ENCODE measurements at regions not wholly inside any gene's neighbourhood (a gene's known extent, or its start where the extent isn't known, plus 50 kb on each side); places are given as distances from the start of the nearest gene placed in this dataset.

DNA sequence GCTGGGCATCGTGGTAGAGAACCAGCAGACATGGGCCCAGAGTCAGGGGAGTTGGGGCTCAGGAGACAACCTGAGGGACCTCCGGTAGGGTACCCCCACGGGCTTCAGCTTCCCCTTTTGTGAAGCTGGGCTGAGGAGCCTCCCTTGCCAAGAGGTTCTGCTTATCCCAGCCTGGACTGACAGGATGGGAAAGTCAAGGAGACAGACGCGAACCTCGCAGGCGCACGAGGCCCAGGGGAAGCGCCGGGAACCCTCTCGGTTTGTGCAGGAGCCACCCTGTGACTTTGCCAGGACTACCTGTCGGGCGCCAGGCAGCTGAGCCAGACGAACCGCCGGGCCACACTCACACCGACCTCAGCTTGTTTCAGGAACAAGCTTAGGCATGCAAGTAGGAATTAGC, 566.1 kb downstream of the BRD1 start:
- DNase-seq (ENCODE audit: missing footprints) = no peak
- intact Hi-C loops (cut with DNase I) = no loop called here
- ATAC-seq = no peak

DNA sequence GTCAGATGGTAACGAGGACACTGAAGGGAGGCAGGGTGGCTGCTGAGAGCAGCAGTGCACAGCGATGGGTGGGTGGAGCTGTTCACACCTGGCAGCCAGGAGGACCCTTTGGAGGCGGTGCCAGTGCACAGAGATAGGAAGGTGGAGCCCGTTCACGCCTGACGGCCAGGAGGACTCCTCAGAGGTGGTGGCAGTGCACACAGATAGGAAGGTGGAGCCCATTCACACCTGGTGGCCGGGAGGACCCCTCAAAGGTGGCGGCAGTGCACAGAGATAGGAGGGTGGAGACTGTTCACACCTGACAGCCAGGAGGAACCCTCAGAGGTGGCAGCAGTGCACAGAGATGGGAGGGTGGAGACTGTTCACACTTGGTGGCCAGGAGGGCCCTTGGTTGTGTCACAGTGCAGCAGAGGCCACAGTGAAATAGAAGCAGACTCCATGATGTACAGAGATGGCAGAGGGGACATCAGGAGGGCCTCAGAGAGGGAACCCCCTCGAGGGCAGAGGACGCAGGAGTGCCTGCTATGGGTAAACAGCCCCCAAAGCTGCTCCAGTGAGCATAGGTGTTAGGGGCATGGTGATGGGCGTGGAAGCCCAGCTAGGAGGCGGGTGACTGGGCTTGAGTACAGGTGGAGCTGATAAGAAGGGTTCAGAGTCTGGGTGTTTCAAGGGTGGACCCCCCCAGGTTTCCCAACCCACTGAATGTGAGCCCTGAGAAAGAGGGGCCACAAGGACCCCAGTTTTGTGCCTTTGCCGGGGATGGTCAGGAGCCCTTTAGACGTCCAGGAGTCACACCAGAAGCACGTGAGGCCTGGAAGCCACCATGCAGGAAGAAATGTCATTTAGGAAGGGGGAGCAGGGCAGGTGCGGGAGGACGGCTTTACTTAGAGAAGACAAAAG, 566.7 kb downstream of the BRD1 start:
- DNase-seq (ENCODE audit: missing footprints) = no peak
- no peak for ATAC-seq
- intact Hi-C loops (cut with DNase I) = no loop called here

DNA sequence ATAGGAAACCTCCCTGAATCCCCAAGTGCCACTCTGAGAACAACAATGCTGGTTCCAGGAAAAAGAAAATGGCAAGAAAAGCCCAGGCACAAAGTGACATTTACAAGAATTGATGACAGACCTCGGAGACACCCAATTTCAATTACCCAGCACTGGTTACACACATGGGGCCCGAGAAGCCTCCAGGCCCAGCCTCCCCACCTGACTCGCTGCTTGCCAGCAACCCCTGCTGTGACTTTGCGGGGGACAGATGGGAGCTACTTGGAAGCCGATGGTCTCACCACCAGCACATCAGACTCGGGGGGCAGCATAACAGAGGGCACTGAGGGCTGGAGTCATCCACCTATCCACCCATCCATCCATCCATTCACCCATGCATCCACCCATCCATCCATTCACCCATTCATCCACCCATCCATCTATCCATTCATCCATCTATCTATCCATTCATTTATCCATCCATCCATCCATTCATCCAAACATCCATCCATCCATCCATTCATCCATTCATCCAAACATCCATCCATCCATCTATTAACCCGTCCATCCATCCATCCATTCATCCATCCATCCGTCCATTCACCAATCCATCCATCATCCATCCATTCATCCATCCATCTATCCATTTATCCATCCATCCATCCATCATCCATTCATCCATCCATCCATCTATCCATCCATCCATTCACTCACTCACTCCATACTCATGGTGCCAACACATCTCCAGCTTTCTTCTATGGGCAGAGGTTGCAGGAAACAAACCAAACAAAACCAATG, 567.6 kb downstream of the BRD1 start:
- ATAC-seq (no peak), DNase-seq (ENCODE audit: missing footprints) (no peak)
- intact Hi-C loops (cut with DNase I) = no loop called here

GRCh38 chr22:49258107-49259010, 569.3 kb downstream of the BRD1 start:
- DNase-seq (ENCODE audit: missing footprints) (no peak), ATAC-seq (no peak)
- intact Hi-C loops (cut with DNase I) = no loop called here

- intact Hi-C loops (cut with DNase I) = no loop called here
- DNase-seq (ENCODE audit: missing footprints) (no peak), ATAC-seq (no peak)
These were observed 570.1 kb downstream of the BRD1 start for GRCh38 chr22:49257551-49257961.

GRCh38 chr22:49255741-49256318, 571.8 kb downstream of the BRD1 start:
- intact Hi-C loops (cut with DNase I) = no loop called here
- no peak for ATAC-seq
- DNase-seq (ENCODE audit: missing footprints) = no peak

DNA sequence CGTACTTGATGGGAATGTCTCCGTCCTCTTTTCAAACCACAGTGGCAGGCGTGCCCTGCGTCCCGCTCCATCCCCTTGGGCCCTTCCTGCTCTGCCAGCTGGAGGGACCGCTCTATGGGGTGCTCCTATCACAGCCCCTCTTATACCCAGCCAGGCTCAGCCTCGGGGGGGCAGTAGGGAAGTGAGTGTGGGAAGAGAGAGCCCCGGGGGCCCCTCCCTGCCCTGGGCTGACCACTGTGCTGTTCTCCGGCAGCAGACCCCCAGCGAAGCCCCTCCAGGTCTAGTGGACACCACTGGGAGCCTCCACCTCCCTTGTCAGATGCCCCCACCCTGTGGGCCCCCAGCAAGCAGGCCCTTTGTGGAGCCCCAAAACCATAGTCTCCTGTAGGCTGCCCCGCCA, 572.5 kb downstream of the BRD1 start:
- intact Hi-C loops (cut with DNase I) = no loop called here
- no peak for ATAC-seq
- peak; percentile 57 for DNase-seq (ENCODE audit: missing footprints)

DNA sequence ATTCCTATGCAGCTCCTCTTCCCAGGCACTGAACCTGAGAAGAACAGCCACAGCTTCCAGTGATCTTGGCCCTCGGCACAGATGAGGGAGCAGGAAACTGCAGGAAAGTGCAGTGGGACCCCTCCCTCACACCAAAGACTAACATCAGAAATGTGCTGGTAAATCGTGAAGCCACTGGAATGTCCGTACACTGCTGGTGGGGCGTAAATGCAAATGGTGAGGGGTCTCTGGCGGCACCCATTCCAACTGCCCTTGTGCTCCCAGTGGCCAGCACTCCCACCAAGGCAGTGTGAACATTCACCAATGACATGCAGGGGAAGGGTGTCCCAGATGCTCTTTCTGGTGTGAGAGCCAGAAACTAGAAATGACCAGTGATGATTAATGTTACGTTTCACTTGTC, 574.0 kb downstream of the BRD1 start:
- intact Hi-C loops (cut with DNase I) = no loop called here
- DNase-seq (ENCODE audit: missing footprints) (no peak), ATAC-seq (no peak)

DNA sequence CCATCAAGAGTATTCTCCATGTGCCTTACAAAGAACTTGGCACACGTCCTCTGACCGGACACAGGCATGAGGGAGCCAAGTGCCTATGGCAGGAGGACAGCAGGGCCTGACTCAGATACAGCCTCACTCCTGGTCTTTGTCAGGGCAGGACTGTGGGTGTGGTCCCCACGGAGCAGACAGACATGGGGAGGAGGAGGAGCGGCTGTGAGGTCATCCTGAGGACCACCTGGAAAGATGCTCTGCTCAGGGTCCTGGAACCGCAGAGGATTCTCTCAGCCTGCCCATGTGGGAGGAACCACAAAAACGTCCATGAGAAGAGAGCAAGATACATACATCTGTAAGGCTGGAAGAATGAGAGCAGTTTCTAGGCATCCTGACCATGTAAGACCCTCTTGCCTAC, 576.3 kb downstream of the BRD1 start:
- DNase-seq (ENCODE audit: missing footprints) (no peak), ATAC-seq (no peak)
- intact Hi-C loops (cut with DNase I) = no loop called here

- intact Hi-C loops (cut with DNase I) = no loop called here
- ATAC-seq (no peak), DNase-seq (ENCODE audit: missing footprints) (no peak)
These were observed 580.3 kb downstream of the BRD1 start for GRCh38 chr22:49247194-49247924.

DNA sequence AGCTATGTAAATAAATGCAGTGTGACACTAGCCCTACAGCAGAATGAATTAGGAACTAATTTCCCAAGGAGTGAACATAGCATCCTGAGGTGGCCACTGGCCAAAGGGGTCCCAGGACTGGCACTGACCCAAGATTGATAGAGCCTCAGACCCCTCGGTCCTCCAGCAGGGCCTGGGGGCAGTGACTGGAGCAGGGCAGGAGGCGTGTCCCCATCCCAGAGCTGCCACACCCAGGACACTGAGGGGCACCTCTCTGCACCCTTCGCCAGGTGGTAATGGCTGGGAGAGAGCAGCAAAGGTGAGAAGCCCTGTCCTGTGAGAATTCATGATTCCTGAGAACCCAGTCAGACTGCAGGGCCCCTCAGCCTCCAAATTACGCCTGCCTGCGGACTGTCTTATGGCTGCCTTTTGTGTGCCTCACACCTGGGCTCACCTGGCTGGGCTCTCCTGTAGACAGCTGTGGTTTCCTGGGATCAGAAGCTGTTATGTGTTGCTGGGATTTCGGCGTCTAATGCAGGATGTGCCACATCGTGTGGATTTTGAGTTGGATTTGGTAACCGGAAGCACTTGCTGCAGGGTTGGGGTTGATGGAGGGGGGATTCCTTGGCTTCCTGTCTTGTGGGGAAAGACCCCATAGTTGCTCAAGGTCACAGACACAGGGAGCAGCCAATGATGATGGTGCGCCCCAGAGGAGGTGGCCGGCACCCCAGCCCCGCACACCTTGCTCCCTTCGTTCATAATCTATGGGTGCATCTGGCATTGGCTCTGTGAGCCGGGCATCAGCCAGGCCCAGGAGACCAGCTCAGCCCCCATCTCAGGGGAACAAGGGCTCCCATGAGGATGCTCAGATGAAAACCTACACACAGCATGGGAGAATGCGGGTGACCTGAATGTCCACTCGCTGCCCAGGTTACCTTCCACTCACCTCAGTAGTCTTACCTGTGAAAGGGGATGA, 582.9 kb downstream of the BRD1 start:
- DNase-seq (ENCODE audit: missing footprints) (no peak), ATAC-seq (no peak)
- intact Hi-C loops (cut with DNase I) = no loop called here

GRCh38 chr22:49243965-49244364, 583.7 kb downstream of the BRD1 start:
- intact Hi-C loops (cut with DNase I) = no loop called here
- DNase-seq (ENCODE audit: missing footprints) (no peak), ATAC-seq (no peak)

DNA sequence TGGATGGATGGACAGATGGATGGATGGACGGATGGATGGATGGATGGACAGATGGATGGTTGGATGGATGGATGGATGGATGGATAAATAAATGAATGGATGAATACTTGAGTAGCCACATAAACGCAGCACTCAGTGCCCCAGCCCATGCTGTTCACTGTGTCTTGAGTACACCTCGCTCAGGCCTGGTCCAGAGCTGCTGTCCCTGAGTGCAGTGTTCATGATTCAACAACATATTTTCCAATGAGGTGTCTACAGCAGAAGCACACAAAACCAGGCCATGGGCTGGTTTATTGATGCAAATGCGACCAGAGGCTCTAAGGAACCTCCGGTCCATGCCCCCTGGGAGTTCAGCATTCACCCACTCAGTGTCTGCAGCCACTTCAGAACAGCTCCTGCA, 584.3 kb downstream of the BRD1 start:
- ATAC-seq (no peak), DNase-seq (ENCODE audit: missing footprints) (no peak)
- intact Hi-C loops (cut with DNase I) = no loop called here

GRCh38 chr22:49242480-49242879, 585.2 kb downstream of the BRD1 start:
- no peak for DNase-seq (ENCODE audit: missing footprints)

GRCh38 chr22:49241174-49241851, 586.4 kb downstream of the BRD1 start:
- DNase-seq (ENCODE audit: missing footprints) (peak; percentile 26), ATAC-seq (no peak)
- intact Hi-C loops (cut with DNase I) = no loop called here

More at GRCh38 chr22:49242480-49242879, 585.2 kb downstream of the BRD1 start:
- ATAC-seq = no peak
- intact Hi-C loops (cut with DNase I) = no loop called here

DNA sequence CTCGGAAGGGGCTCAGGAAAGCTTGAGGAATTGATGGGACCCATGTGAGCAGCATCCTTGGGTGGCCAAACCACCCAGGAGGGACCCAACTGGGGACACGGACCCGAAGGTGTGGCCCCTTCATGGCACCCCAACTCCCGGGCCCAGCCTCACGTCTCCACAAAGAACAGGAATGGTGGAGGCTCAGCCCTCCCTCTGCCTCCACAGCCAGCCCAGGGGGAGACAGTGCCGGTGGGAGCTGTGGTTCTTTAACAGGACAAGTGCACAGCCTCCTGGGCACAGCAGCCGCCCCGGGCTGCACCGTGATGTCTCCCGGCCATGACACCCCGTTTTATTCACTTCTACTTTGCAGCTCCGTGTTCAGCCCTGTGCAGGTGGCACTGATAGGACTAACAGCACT, 587.2 kb downstream of the BRD1 start:
- DNase-seq (ENCODE audit: missing footprints) = no peak
- intact Hi-C loops (cut with DNase I) = no loop called here
- no peak for ATAC-seq

DNA sequence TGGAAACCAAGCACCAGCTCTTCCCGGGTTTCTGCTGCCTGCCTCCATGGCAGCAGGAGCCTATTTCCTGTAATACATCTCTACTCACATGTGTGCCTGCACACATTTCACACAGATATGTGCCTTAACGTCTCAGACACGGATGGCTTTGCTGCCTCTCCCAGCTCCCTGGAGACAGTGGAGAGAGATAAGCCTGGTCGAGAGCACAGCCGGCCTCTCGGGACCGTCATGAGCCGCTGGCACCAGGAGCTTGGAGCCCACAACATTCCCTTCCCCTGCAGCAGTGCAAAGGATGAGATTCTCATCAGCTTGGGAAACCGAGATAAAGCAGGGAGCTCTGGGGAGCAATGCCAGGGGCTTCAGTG, 587.7 kb downstream of the BRD1 start:
- no peak for ATAC-seq
- DNase-seq (ENCODE audit: missing footprints) = no peak
- intact Hi-C loops (cut with DNase I) = no loop called here

All from Right ventricle myocardium inferior (tissue), 1 donor.